Activated T-helper 1 cell treated with anti-CD3 and anti-CD28 coated beads, Interleukin-12 subunit alpha, Interleukin-12 subunit beta, Interleukin-2, Interleukin-4 antibody, amounts not matched to agents 30 ng/mL and 10 ng/mL and 1 ng/mL, durations not matched to agents 14 hours and 24 hours and 36 hours (primary cell): ENCODE measurements at regions not wholly inside any gene's neighbourhood (a gene's known extent, or its start where the extent isn't known, plus 50 kb on each side); places are given as distances from the start of the nearest gene placed in this dataset.

Experiments used
- DNase-seq: peaks from one replicate; pipeline ENCODE4 v3.0.0; 2021; ENCODE audit warnings: low spot score
- H3K27ac Mint-ChIP-seq: one replicate; pipeline ENCODE4 v1.8.0; 2021; ENCODE audit warnings: mild to moderate bottlenecking, mixed read lengths
- H3K27me3 Mint-ChIP-seq: one replicate; pipeline ENCODE4 v1.8.0; 2022; ENCODE audit warnings: mild to moderate bottlenecking, moderate library complexity, mixed read lengths; ENCODE audit not compliant: insufficient read depth
- H3K36me3 Mint-ChIP-seq: one replicate; pipeline ENCODE4 v1.8.0; 2021; ENCODE audit warnings: low read depth, mixed read lengths
- H3K4me1 Mint-ChIP-seq: one replicate; pipeline ENCODE4 v1.8.0; 2021; ENCODE audit warnings: low read depth, mixed read lengths
- H3K4me3 Mint-ChIP-seq: one replicate; pipeline ENCODE4 v1.8.0; 2021; ENCODE audit warnings: mild to moderate bottlenecking, moderate library complexity, mixed read lengths
- H3K9me3 Mint-ChIP-seq: one replicate; pipeline ENCODE4 v1.8.0; 2021; ENCODE audit warnings: mixed read lengths
- intact Hi-C: fragments of 100-400 bp; cut with micrococcal nuclease; formaldehyde crosslinking; loops from one replicate; pipeline ENCODE4 v1.15.1; 2024

DNA sequence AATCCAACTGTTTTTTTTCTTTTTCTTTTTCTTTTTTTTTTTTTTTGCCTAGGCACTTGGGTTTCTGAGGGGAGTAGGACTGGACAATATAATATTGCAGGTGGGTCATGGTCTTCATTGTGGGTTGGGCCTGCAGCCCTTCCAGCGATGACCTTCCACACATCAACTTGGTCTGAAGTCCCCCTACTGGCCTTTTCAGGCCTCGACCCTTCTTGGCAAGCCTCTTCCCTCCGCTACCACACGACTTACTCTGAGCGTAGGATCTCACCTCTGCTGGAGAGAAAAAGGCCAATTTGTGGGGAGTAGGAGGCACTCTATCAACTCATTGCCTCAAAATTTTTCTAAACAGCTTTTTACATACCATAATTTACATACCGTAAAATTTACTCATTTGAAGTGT lies 51.1 kb upstream of the GRIK3 start:
- Mint-ChIP-seq H3K27ac (no peak overlapping the region), H3K27me3 (no peaks in the 10 kb centered on the region), H3K9me3 (no peaks in the 10 kb centered on the region), H3K4me3 (no peak overlapping the region), H3K36me3 (no peaks in the 10 kb centered on the region), H3K4me1 (no peaks in the 10 kb centered on the region)
- intact Hi-C loops, result no loop called here
- DNase-seq, result no peak

DNA sequence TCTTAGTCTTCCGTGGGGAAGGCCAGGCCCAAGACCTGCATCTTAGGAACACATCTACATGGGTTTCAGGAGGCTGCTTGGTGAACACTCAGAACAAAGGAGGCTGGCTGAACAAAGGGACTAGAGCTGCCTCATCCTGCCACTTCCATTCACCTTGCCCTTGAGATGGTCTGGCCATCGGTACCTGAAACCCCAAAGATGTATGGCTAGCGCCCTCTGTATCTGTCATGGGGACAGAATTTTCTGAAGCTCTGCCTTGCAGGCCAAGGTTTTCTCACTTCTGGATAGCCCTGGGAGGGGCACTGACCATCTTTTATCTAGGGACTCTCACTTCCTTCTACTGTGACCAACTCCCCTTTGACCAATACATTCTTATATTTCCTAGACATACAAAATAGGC lies 55.4 kb upstream of the GRIK3 start:
- Mint-ChIP-seq H3K4me1 (no peaks in the 10 kb centered on the region), H3K27me3 (no peaks in the 10 kb centered on the region), H3K36me3 (no peaks in the 10 kb centered on the region), H3K4me3 (no peak overlapping the region), H3K27ac (no peak overlapping the region), H3K9me3 (no peaks in the 10 kb centered on the region)
- DNase-seq, result no peak
- intact Hi-C loops, result no loop called here

DNA sequence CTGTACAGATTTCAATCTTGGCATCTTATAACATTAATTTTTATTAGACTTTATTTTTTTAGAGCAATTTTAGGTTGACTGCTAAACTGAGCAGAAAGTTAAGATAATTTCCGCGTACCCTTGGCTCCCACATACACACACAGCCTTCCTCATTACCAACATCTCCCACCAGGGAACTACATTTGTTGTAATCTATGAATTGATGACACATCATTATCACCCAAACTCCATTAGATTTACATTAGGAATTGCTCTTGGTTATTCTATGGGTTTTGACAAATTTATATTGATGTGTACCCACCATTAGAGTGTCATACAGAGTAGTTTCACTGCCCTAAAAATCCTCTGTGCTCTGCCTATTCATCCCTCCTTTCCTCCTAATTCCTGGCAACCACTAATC lies 56.4 kb upstream of the GRIK3 start:
- Mint-ChIP-seq H3K9me3 (no peaks in the 10 kb centered on the region), H3K27ac (no peak overlapping the region), H3K27me3 (no peaks in the 10 kb centered on the region), H3K4me1 (no peaks in the 10 kb centered on the region), H3K36me3 (no peaks in the 10 kb centered on the region), H3K4me3 (no peak overlapping the region)
- no peak for DNase-seq
- intact Hi-C loops, result no loop called here

DNA sequence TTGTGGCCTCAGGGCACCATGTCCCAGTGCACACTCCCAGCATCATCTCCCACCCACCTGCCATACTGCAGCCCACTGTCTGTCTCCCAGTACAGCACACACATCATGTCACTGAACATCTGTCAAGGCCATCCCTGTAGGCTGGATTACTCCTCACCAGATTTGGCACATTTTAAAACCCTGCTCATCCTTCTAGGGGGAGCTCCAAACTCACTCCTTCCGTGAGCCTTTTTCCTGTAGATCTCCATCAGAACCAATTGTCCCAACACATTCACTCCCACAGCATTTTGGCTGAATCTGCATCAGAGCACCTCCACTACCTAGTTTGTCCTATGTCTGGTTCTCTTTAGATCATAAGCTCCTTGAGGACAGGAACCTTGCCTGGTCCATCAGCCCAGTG lies 58.6 kb upstream of the GRIK3 start:
- no peak for DNase-seq
- Mint-ChIP-seq H3K27me3 (no peaks in the 10 kb centered on the region), H3K4me3 (no peak overlapping the region), H3K36me3 (no peaks in the 10 kb centered on the region), H3K9me3 (no peaks in the 10 kb centered on the region), H3K27ac (no peak overlapping the region), H3K4me1 (no peaks in the 10 kb centered on the region)
- intact Hi-C loops, result no loop called here

DNA sequence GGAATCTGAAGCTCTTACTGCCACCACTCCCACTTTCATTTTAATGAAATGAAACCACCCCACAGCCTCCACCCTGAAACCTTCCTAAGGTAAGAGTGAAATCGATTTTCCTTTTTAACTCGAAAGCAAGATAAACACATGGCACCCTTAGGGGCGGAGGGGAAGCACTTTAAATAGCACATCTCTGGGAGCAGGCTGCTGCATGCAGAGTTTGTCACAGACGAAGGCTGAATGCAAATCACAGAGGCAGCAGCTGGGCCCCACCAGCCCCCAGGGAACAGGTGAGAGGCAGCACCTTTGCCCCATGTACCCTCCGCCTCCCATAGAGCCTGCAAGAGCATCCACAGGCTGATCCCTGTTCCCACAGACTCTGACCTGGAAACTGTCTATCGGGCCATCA lies 60.0 kb upstream of the GRIK3 start:
- no peaks in the 10 kb centered on the region for H3K27me3 Mint-ChIP-seq
- intact Hi-C loops, result no loop called here
- no peak overlapping the region for H3K4me3 Mint-ChIP-seq
- H3K4me1 Mint-ChIP-seq, result no peaks in the 10 kb centered on the region
- no peaks in the 10 kb centered on the region for H3K9me3 Mint-ChIP-seq
- H3K36me3 Mint-ChIP-seq, result no peaks in the 10 kb centered on the region
- DNase-seq, result no peak
- H3K27ac Mint-ChIP-seq, result no peak overlapping the region

DNA sequence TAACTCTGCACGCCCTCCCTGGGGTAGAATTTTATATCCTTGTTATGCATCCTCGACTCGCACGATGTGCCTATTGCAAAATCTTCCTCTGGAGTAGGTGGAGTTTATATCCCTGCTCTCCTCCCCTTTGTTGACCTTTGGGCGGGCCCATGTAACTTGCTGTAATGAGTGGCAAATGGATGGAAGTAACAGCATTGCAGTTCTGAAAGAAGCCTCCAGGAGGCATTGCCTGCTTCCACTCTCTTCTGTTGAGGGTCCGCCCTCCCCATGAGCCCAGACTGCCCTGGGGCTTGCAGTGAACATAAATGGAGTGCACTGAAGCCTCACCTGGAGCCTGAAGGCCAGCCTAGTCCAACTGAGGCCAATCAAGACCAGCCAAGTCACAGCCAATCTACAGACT lies 62.2 kb upstream of the GRIK3 start:
- intact Hi-C loops, result no loop called here
- Mint-ChIP-seq H3K4me1 (no peaks in the 10 kb centered on the region), H3K36me3 (no peaks in the 10 kb centered on the region), H3K27ac (no peak overlapping the region), H3K4me3 (no peak overlapping the region), H3K9me3 (no peaks in the 10 kb centered on the region), H3K27me3 (no peaks in the 10 kb centered on the region)
- no peak for DNase-seq

DNA sequence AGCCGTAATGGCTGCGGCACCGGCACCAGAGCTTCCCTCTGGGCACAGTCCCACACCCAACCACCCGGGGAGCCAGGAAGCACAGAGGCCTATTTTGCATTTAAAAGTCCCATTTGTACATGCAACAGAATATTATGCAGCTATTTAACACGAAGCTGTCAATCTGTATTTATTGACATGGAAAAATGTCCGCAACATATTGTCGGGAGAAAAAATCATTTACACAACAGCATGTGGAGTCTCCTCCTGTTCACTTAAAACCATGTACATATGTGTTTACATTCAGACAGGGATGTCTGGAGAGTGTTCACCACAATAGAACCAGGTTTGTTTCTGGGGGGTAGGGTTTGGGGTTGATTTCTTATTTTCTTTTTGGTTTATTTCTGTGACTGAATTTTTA lies 63.4 kb upstream of the GRIK3 start:
- Mint-ChIP-seq H3K9me3 (no peaks in the 10 kb centered on the region), H3K4me1 (no peaks in the 10 kb centered on the region), H3K4me3 (no peak overlapping the region), H3K36me3 (no peaks in the 10 kb centered on the region), H3K27ac (no peak overlapping the region), H3K27me3 (no peaks in the 10 kb centered on the region)
- intact Hi-C loops, result no loop called here
- no peak for DNase-seq

DNA sequence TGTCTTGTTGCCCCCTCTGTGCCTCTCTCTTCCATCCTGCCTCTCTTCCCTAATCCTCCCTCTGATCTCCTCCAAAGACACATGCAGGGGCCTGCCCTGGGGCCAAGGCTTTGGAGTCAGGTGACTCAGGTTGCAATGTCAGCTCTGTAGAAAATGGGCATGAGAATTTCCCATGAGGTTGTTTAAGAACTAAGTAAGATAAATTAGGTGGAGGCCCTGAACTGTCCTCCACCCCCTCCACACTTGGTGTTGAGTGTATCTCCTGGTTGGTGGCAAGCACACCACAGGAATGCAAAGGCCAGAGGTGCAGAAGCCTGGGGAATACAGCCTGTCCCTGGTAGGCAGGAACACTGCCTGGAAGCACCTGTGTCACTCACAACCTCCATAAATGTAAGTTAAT lies 63.9 kb upstream of the GRIK3 start:
- no peak overlapping the region for H3K4me3 Mint-ChIP-seq
- H3K27ac Mint-ChIP-seq, result no peak overlapping the region
- no peaks in the 10 kb centered on the region for H3K9me3 Mint-ChIP-seq
- H3K27me3 Mint-ChIP-seq, result no peaks in the 10 kb centered on the region
- intact Hi-C loops, result no loop called here
- no peaks in the 10 kb centered on the region for H3K36me3 Mint-ChIP-seq
- H3K4me1 Mint-ChIP-seq, result no peaks in the 10 kb centered on the region
- DNase-seq, result no peak

DNA sequence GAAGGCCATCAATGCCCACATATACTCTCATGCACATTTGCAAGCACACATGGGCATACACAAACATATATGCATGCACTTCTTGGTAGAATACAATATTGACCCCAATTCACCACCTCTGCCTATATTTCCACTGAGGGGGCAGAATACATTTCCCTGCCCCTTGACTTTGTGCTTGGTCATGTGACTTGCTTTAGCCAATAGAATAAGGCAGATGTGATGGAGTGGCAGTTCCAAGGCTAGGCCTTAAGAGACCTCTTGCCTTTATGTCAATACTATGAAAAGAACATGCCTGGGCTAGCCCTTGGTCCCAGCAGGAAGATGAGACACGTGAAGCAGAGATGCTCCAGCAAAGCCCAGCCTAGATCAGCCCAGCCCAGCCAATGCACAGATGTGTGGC lies 66.0 kb upstream of the GRIK3 start:
- H3K4me1 Mint-ChIP-seq, result no peaks in the 10 kb centered on the region
- DNase-seq, result no peak
- intact Hi-C loops, result no loop called here
- no peaks in the 10 kb centered on the region for H3K36me3 Mint-ChIP-seq
- no peak overlapping the region for H3K4me3 Mint-ChIP-seq
- no peaks in the 10 kb centered on the region for H3K27me3 Mint-ChIP-seq
- no peaks in the 10 kb centered on the region for H3K9me3 Mint-ChIP-seq
- H3K27ac Mint-ChIP-seq, result no peak overlapping the region

DNA sequence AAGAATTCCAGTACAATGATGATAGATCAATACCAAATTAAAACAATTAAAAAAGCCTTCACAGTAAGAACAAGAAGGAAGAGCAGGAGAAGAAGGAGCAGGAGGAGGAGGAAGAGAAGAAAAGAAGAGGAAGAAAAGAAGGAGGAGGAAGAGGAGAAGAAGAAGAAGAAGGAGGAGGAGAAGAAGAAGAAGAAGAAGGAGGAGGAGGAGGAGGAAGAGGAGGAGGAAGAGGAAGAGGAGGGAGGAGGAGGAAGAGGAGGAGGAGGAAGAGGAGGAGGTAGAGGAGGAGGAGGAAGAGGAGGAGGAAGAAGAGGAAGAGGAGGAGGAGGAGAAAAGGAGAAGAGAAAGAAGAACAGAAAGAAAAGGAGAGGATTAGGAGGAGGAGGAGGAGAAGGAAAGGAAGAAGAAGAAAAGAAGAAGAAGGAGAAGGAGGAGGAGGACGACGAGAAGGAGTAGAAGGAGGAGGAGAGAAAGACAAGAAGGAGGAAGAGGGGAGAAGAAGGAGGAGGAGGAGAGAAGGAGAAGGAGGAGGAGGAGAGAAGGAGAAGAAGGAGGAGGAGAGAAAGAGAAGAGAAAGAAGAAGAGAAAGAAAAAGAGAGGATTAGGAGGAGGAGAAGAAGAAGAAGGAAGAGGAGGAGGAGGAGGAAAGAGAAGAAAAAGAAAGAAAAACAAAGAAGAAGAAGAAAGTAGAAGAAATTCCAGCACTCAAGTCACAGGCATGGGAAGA lies 68.5 kb upstream of the GRIK3 start:
- H3K9me3 Mint-ChIP-seq, result no peaks in the 10 kb centered on the region
- DNase-seq, result no peak
- H3K4me1 Mint-ChIP-seq, result no peaks in the 10 kb centered on the region
- intact Hi-C loops, result no loop called here
- no peaks in the 10 kb centered on the region for H3K36me3 Mint-ChIP-seq
- H3K4me3 Mint-ChIP-seq, result no peak overlapping the region
- H3K27me3 Mint-ChIP-seq, result no peaks in the 10 kb centered on the region
- H3K27ac Mint-ChIP-seq, result no peak overlapping the region

DNA sequence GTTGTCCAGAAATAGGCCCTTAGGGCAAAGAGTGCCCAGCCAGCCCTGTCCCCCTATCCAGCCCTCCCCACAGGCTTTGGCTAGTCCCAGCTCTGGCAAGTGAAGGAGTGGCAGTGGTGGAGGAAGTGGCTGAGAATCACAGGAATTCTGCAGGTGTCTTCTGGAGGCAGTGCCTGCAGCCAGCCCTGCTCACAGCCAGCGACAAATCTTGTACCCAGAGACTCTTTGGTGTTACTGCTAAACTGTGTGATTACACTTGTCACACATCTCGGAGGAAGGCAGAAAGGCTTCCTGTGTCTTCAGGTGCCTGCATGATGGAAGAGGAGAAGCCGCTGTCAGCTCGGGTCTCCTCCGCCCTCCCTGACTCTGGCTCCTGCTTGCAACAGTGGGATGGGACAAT lies 71.6 kb upstream of the GRIK3 start:
- Mint-ChIP-seq H3K27ac (no peak overlapping the region), H3K9me3 (no peaks in the 10 kb centered on the region), H3K4me3 (no peak overlapping the region), H3K36me3 (no peaks in the 10 kb centered on the region), H3K4me1 (no peaks in the 10 kb centered on the region), H3K27me3 (no peaks in the 10 kb centered on the region)
- intact Hi-C loops, result no loop called here
- DNase-seq, result no peak

DNA sequence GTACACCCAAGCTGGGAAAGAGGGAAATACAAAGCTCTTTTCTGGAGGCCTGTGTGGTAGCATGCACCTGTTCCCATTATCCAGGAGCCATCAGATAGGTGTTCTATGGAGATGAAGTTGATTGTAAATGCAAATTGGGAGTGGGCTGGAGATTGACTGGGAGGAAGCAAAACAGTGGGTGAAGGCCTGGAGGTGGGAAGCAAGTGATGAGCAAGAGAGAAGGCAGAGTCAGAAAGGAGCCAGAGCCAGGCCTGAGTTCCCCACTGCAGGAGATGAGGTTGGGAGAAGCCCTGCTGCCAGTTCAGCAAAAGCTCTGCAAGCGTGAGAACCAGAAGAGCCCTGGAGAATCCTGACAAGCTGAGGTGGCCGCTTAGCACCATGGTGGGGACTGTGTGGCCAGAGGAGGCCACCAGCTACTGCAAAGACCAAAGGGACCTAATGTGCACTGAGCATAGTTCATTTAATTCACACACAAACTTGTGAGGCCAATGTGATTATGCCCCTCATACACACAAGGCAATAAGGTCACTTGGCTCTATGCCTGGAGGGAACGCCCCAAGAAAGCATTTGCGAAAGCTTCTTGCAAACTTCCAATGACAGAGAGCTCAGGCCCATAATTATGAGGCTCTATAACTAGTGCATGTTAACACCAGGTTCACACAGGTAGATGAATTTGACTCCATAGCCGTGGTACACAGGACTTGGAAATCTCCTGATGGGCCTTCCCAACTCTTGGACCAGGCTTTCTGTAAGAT lies 73.0 kb upstream of the GRIK3 start:
- no peak for DNase-seq
- H3K27me3 Mint-ChIP-seq, result no peaks in the 10 kb centered on the region
- H3K4me3 Mint-ChIP-seq, result no peak overlapping the region
- no peak overlapping the region for H3K27ac Mint-ChIP-seq
- intact Hi-C loops, result no loop called here
- H3K4me1 Mint-ChIP-seq, result no peaks in the 10 kb centered on the region
- H3K9me3 Mint-ChIP-seq, result no peaks in the 10 kb centered on the region
- no peaks in the 10 kb centered on the region for H3K36me3 Mint-ChIP-seq

DNA sequence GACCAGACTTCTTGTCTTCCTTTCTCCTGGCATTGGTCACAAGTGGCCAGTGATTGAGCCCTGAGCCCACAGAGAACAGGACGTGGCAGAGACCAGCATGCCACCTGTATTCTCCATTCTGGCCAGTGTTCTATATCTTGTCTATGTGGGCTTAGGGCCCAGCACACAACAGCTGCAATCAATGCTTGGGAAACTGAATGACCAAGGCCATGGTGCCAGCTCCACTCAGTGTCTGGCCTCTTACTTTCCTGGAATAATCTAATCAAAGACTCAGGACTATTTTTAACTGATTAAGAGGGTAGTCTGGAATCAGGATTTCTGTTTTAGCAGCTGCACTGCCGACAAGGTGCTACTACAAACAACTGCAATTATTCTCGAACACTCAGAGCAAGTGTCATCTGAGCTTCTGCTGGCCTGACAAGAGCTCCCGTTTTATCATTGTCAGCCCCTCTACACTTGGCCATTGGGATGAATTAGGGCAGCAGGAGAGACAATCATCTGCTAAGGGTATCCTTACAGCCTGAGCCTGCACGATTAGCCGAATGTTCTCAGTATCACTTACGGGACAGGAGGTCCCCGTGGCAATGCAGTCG lies 74.4 kb upstream of the GRIK3 start:
- H3K9me3 Mint-ChIP-seq, result no peaks in the 10 kb centered on the region
- H3K36me3 Mint-ChIP-seq, result no peaks in the 10 kb centered on the region
- intact Hi-C loops, result no loop called here

More for the DNA sequence above, 74.4 kb upstream of the GRIK3 start:
- Mint-ChIP-seq H3K27ac (no peak overlapping the region), H3K4me3 (no peak overlapping the region), H3K4me1 (no peaks in the 10 kb centered on the region), H3K27me3 (no peaks in the 10 kb centered on the region)
- no peak for DNase-seq
